SK-N-SH (cell line): ENCODE measurements at regions not wholly inside any gene's neighbourhood (a gene's known extent, or its start where the extent isn't known, plus 50 kb on each side); places are given as distances from the start of the nearest gene placed in this dataset.

Experiments used
- CTCF ChIA-PET: fragments of 300-600, 350-600 bp; formaldehyde crosslinking; extraction: SDS; loops from one replicate; lab custom pipeline; 2021; lab: Yijun Ruan, JAX
- POLR2A ChIA-PET: fragments of 350-600 bp; sonication (Branson Sonifier 250); formaldehyde crosslinking; extraction: SDS; loops from one replicate; lab custom pipeline; 2020; ENCODE audit warnings: antibody characterized with exemption, inconsistent platforms; lab: Yijun Ruan, JAX
- DNase-seq: peaks from one replicate; pipeline ENCODE4 v3.0.0; 2012
- H2AFZ ChIP-seq: fragments of 200-600 bp; sonication (generic); 2 replicates; pipeline ENCODE4 v1.8.1; 2016; ENCODE audit warnings: antibody characterized with exemption, mild to moderate bottlenecking, low read depth
- H3F3A ChIP-seq: fragments of 200-600 bp; sonication (generic); replicated peaks from 2 replicates; pipeline ENCODE3; 2016; ENCODE audit warnings: antibody characterized with exemption, mild to moderate bottlenecking; ENCODE audit not compliant: insufficient read depth
- H3K27ac ChIP-seq, 2 experiments: fragments of 200-500 bp in 1 of 2; fragments of 200-600 bp in 1 of 2; sonication (Bioruptor generic) in 1 of 2; sonication (generic), shearing (Covaris generic) in 1 of 2; 2 replicates each; pipeline versions ENCODE4 v1.5.1 to v1.6.1; 2014 to 2016; ENCODE audit warnings: low read depth in 2 of 2, inconsistent platforms in 1 of 2, low read length in 1 of 2, mild to moderate bottlenecking in 1 of 2, mixed read lengths in 1 of 2
- H3K27me3 ChIP-seq: fragments of 200-600 bp; sonication (generic), shearing (Covaris generic); 2 replicates; pipeline ENCODE4 v1.6.1; 2016; ENCODE audit warnings: mixed run types; ENCODE audit not compliant: insufficient read depth
- H3K36me3 ChIP-seq, 2 experiments: fragments of 200-500 bp in 1 of 2; fragments of 200-600 bp in 1 of 2; sonication (Bioruptor generic) in 1 of 2; sonication (generic) in 1 of 2; replicated peaks in 1 of 2; 2 replicates each; pipeline versions ENCODE3 to v1.5.1; 2014 to 2016; ENCODE audit warnings: low read length in 1 of 2, mild to moderate bottlenecking in 1 of 2; ENCODE audit not compliant: insufficient read depth in 2 of 2, control insufficient read depth in 1 of 2
- H3K4me1 ChIP-seq, 2 experiments: fragments of 200-500 bp in 1 of 2; fragments of 200-600 bp in 1 of 2; sonication (Bioruptor generic) in 1 of 2; sonication (generic), shearing (Covaris generic) in 1 of 2; 2 replicates each; pipeline versions ENCODE4 v1.5.1 to v1.6.1; 2014 to 2016; ENCODE audit warnings: low read depth in 1 of 2, low read length in 1 of 2, mixed run types in 1 of 2; ENCODE audit not compliant: insufficient read depth in 2 of 2, control insufficient read depth in 1 of 2
- H3K4me2 ChIP-seq: fragments of 200-600 bp; sonication (generic), shearing (Covaris generic); 2 replicates; pipeline ENCODE4 v1.6.1; 2017; ENCODE audit warnings: mixed run types
- H3K4me3 ChIP-seq, 2 experiments: fragments of 200-500 bp in 1 of 2; fragments of 200-600 bp in 1 of 2; sonication (Bioruptor generic) in 1 of 2; sonication (generic), shearing (Covaris generic) in 1 of 2; 2 replicates each; pipeline versions ENCODE4 v1.5.1 to v1.8.1; 2014 to 2016; ENCODE audit warnings: low read depth in 2 of 2, inconsistent platforms in 1 of 2, low read length in 1 of 2, mild to moderate bottlenecking in 1 of 2, mixed read lengths in 1 of 2, moderate library complexity in 1 of 2
- H3K79me2 ChIP-seq: fragments of 200-600 bp; sonication (generic); 2 replicates; pipeline ENCODE4 v1.8.1; 2017; ENCODE audit warnings: mild to moderate bottlenecking; ENCODE audit not compliant: insufficient read depth
- H3K9ac ChIP-seq: fragments of 200-600 bp; sonication (generic); 2 replicates; pipeline ENCODE4 v1.6.1; 2017; ENCODE audit warnings: mixed run types
- H3K9me2 ChIP-seq: fragments of 200-600 bp; sonication (generic); 2 replicates; pipeline ENCODE4 v1.6.1; 2017; ENCODE audit warnings: mixed run types
- H3K9me3 ChIP-seq: fragments of 200-600 bp; sonication (generic); 2 replicates; pipeline ENCODE4 v1.6.1; 2017; ENCODE audit warnings: mixed run types, mild to moderate bottlenecking, moderate library complexity
- H4K20me1 ChIP-seq: fragments of 200-600 bp; sonication (generic); 2 replicates; pipeline ENCODE4 v1.6.1; 2017; ENCODE audit warnings: mild to moderate bottlenecking, mixed run types; ENCODE audit not compliant: insufficient read depth
- CHD2 ChIP-seq: fragments of 150-350 bp; IDR thresholded peaks from 2 replicates; pipeline ENCODE4 v1.6.1; 2018; ENCODE audit warnings: low read length; ENCODE audit not compliant: partially characterized antibody
- EP300 ChIP-seq, 2 experiments: IDR thresholded peaks; 2 replicates each; pipeline versions ENCODE4 v1.4.0 to v1.6.1; 2012; ENCODE audit warnings: borderline replicate concordance in 1 of 2, low read depth in 1 of 2, low read length in 1 of 2
- EZH2phosphoT487 ChIP-seq: fragments of 200-600 bp; sonication (generic); IDR thresholded peaks from 2 replicates; pipeline ENCODE4 v1.6.1; 2017; ENCODE audit warnings: low read depth, mixed run types, mild to moderate bottlenecking, antibody characterized with exemption, moderate library complexity, borderline replicate concordance
- FOXJ3 ChIP-seq: sonication (generic); formaldehyde crosslinking; IDR thresholded peaks from 2 replicates; pipeline ENCODE4 v1.5.1; 2020; ENCODE audit warnings: mild to moderate bottlenecking, missing genetic modification reagents
- FOXM1 ChIP-seq: IDR thresholded peaks from 2 replicates; pipeline ENCODE4 v1.4.0; 2012; ENCODE audit warnings: low read depth, mild to moderate bottlenecking
- GABPA ChIP-seq: IDR thresholded peaks from 2 replicates; pipeline ENCODE4 v1.4.0; 2012; ENCODE audit warnings: low read depth, mild to moderate bottlenecking
- GATA2 ChIP-seq: sonication (generic); formaldehyde crosslinking; IDR thresholded peaks from 2 replicates; pipeline ENCODE4 v1.5.0; 2020; ENCODE audit warnings: mild to moderate bottlenecking, missing genetic modification reagents
- JUND ChIP-seq: IDR thresholded peaks from 2 replicates; pipeline ENCODE4 v1.4.0; 2012
- MAX ChIP-seq: IDR thresholded peaks from 2 replicates; pipeline ENCODE4 v1.4.0; 2012; ENCODE audit warnings: low read depth
- NFIC ChIP-seq: IDR thresholded peaks from 2 replicates; pipeline ENCODE4 v1.4.0; 2012; ENCODE audit warnings: borderline replicate concordance
- NRF1 ChIP-seq: IDR thresholded peaks from 2 replicates; pipeline ENCODE4 v1.6.1; 2012; ENCODE audit warnings: low read depth, mild to moderate bottlenecking, low read length
- PBX3 ChIP-seq: IDR thresholded peaks from 2 replicates; pipeline ENCODE4; 2012
- RXRA ChIP-seq: IDR thresholded peaks from 2 replicates; pipeline ENCODE4 v1.4.0; 2012; ENCODE audit warnings: low read depth, mild to moderate bottlenecking, borderline replicate concordance
- TAF1 ChIP-seq: IDR thresholded peaks from 2 replicates; pipeline ENCODE4 v1.6.1; 2012; ENCODE audit warnings: low read depth, mild to moderate bottlenecking, low read length, moderate library complexity, borderline replicate concordance
- TCF12 ChIP-seq: IDR thresholded peaks from 2 replicates; pipeline ENCODE4 v1.4.0; 2012
- TEAD4 ChIP-seq: IDR thresholded peaks from 2 replicates; pipeline ENCODE4 v1.4.0; 2012; ENCODE audit warnings: mild to moderate bottlenecking, borderline replicate concordance; ENCODE audit not compliant: insufficient read depth
- YY1 ChIP-seq: IDR thresholded peaks from 2 replicates; pipeline ENCODE4 v1.4.0; 2012; ENCODE audit warnings: low read depth, mild to moderate bottlenecking
- WGBS: methylation state at CpG from one replicate; pipeline ENCODE4 v1.1.6; 2017; ENCODE audit warnings: low lambda C conversion rate; 5-methylcytosine and 5-hydroxymethylcytosine counted together
- TF ChIP-seq, protein P1 (sequence below): IDR thresholded peaks from 2 replicates; pipeline ENCODE4 v1.4.0; 2012; ENCODE audit warnings: low read depth, borderline replicate concordance

DNA sequence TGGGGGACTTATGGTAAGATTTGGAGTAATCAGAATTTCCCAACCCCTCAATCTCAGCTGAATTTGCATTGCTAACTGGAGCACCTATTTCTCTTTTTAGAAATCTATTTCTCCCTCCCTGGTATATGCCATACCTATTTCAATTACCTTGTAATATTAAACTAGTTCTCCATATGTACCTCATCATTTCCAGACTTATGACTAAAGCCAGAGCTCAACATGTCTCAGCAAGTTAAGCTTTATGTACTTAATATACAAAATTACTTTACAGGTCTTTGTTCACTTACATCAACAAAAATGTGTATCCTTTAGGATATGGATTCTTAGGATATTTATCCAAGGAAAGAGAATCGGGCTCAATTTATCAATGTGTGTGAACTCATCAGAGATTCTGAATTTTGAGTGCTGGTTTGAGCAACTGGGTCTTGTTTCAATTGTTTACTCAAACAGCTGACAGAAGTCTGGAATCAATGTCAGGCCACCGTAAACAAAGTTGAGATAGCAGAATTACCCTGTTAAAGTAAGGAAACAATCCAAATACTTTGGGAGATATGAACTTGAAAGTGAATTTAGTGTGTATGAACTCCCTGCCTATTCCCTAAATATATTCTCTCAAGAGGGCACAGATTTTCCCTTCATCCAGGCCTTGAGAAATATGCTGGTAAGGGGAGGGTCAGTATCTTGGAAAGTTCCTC lies 199.6 kb downstream of the VEGFC start:
- TF ChIP-seq GATA2: no peak
- no peak for TF ChIP-seq MAX
- no peak for TF ChIP-seq YY1
- TF ChIP-seq, protein P1, sequence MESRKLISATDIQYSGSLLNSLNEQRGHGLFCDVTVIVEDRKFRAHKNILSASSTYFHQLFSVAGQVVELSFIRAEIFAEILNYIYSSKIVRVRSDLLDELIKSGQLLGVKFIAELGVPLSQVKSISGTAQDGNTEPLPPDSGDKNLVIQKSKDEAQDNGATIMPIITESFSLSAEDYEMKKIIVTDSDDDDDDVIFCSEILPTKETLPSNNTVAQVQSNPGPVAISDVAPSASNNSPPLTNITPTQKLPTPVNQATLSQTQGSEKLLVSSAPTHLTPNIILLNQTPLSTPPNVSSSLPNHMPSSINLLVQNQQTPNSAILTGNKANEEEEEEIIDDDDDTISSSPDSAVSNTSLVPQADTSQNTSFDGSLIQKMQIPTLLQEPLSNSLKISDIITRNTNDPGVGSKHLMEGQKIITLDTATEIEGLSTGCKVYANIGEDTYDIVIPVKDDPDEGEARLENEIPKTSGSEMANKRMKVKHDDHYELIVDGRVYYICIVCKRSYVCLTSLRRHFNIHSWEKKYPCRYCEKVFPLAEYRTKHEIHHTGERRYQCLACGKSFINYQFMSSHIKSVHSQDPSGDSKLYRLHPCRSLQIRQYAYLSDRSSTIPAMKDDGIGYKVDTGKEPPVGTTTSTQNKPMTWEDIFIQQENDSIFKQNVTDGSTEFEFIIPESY: no peak
- no peak for TF ChIP-seq RXRA
- no peak for TF ChIP-seq TAF1
- no peak for TF ChIP-seq TCF12
- TF ChIP-seq EP300 (IDR thresholded peaks at IDR 0.05; ENCODE audit: borderline replicate concordance in 1 of 2, low read depth in 1 of 2, low read length in 1 of 2): no peak
- TF ChIP-seq FOXM1: no peak
- TF ChIP-seq NFIC: no peak
- TF ChIP-seq, all 33 proteins: peak for 0
- no peaks in the 10 kb centered on the region for H3K9me3 ChIP-seq
- no peak overlapping the region for H2AFZ ChIP-seq
- no peaks in the 10 kb centered on the region for H3F3A ChIP-seq
- no peaks in the 10 kb centered on the region for H3K79me2 ChIP-seq
- no peaks in the 10 kb centered on the region for H3K36me3 ChIP-seq
- H3K9me2 ChIP-seq: no peaks in the 10 kb centered on the region
- H3K4me3 ChIP-seq: no peak overlapping the region
- POLR2A ChIA-PET: no interaction called here
- DNase-seq: no peak
- WGBS: 24% methylated on average over 2 of the region's 2 CpGs
- H3K27ac ChIP-seq: no peak overlapping the region
- no peak overlapping the region for H3K4me2 ChIP-seq
- no peak overlapping the region for H3K9ac ChIP-seq
- CTCF ChIA-PET: interaction anchor here (0.9 kb wide), 1 partner anchor 215 kb away, joined by 3 read pairs; no protein-coding TSS in a partner anchor
- no peaks in the 10 kb centered on the region for H4K20me1 ChIP-seq
- H3K27me3 ChIP-seq: no peaks in the 10 kb centered on the region; the same call in 1 of the 2 replicates
- no peaks in the 10 kb centered on the region for H3K4me1 ChIP-seq

DNA sequence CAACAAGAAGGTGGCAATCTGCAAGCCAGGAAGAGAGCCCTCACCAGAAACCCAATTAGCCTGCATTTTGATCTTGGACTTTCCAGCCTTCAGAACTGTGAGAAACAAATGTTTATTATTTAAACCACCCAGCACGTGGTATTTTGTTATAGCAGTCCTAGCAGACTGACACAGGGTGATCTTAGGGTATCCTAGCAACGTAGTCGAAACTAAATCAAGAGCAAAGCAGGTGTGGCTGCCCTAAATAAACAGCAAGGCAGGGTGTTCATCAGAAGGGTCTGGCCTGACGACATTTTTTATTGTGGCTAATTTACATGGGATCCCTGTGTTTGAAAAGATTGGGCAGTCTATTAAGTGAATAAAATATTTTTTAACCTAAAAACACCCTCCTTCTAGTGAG lies 198.8 kb downstream of the VEGFC start:
- no peaks in the 10 kb centered on the region for H3K4me1 ChIP-seq
- H3K27ac ChIP-seq: no peak overlapping the region
- no peak overlapping the region for H3K9ac ChIP-seq
- peaks cover 3% of the 10 kb centered on the region; the same call in 1 of the 2 replicates for H3K9me3 ChIP-seq
- H4K20me1 ChIP-seq: no peaks in the 10 kb centered on the region
- no peak overlapping the region for H3K4me3 ChIP-seq
- 4% methylated on average over 4 of the region's 4 CpGs for WGBS
- no peaks in the 10 kb centered on the region for H3F3A ChIP-seq
- H3K36me3 ChIP-seq: no peaks in the 10 kb centered on the region
- ChIA-PET POLR2A (no interaction called here), CTCF (interaction anchor here (0.8 kb wide), 1 partner anchor 454 kb away, joined by 3 read pairs; no protein-coding TSS in a partner anchor)
- H3K79me2 ChIP-seq: no peaks in the 10 kb centered on the region
- H2AFZ ChIP-seq: no peak overlapping the region
- H3K27me3 ChIP-seq: no peaks in the 10 kb centered on the region; the same call in 1 of the 2 replicates
- H3K9me2 ChIP-seq: no peaks in the 10 kb centered on the region
- DNase-seq: no peak
- H3K4me2 ChIP-seq: no peak overlapping the region
- no peak for TF ChIP-seq TAF1
- no peak for TF ChIP-seq EZH2phosphoT487
- no peak for TF ChIP-seq GATA2
- no peak for TF ChIP-seq JUND
- no peak for TF ChIP-seq GABPA
- TF ChIP-seq CHD2: no peak
- no peak for TF ChIP-seq TEAD4
- no peak for TF ChIP-seq FOXJ3
- TF ChIP-seq, protein P1: no peak
- no peak for TF ChIP-seq PBX3
- TF ChIP-seq RXRA: no peak
- TF ChIP-seq NRF1: no peak
